Gastrocnemius medialis (tissue), 4 donors: ENCODE measurements at regions not wholly inside any gene's neighbourhood (a gene's known extent, or its start where the extent isn't known, plus 50 kb on each side); places are given as distances from the start of the nearest gene placed in this dataset.

ENCODE experiments used
- CTCF ChIP-seq, 5 experiments: fragments of 450-650 bp in 3 of 5; fragments of 200-600 bp in 2 of 5; sonication (generic) in 2 of 5; IDR thresholded peaks in 4 of 5; conservative IDR thresholded peaks in 1 of 5; 1 replicate in 4 of 5; 2 replicates in 1 of 5; pipeline ENCODE4 v1.5.1; 2016 to 2019; ENCODE audit warnings: antibody characterized with exemption in 5 of 5, mild to moderate bottlenecking in 3 of 5, moderate library complexity in 3 of 5
- POLR2A ChIP-seq, 2 donors: fragments of 450-650 bp; IDR thresholded peaks; one replicate each; pipeline ENCODE4 v1.6.1; 2017; ENCODE audit warnings: antibody characterized with exemption in 2 of 2, mild to moderate bottlenecking in 2 of 2, moderate library complexity in 2 of 2

GRCh38 chrX:113399506-113400192, 559.0 kb upstream of the AMOT start:
- TF ChIP-seq CTCF (IDR thresholded peaks at IDR 0.05 in 4 of 5, conservative IDR thresholded peaks at IDR 0.05 in 1 of 5) (no peak), POLR2A (IDR thresholded peaks at IDR 0.05) (no peak)
